ENCODE measurements at regions not wholly inside any gene's neighbourhood (a gene's known extent, or its start where the extent isn't known, plus 50 kb on each side); places are given as distances from the start of the nearest gene placed in this dataset.

DNA sequence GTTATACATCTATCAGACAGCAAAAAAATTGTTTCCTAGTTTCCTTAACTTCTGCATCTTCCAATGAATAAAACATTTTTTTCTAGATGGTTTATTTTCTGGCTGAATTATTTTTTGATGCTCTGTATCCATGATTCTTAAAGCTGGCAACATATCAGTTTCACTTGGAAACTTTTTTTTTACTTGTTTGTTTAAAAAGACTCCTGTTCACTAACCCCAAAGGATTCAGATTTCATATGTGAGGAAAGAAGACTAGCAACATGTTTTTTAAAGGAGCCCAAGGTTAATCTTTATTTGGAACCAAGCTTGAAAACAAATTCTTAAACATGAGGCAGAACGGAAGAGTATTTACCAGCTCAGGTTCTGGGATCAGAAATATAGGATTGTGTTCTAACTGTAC is 632.3 kb downstream of the SLITRK6 start:
- no peaks in the 10 kb centered on the region for H4K20me1 ChIP-seq (ENCODE audit: control insufficient read depth, extremely low read depth, insufficient read depth, low read length)
- no peak overlapping the region for H3K27ac ChIP-seq (ENCODE audit: insufficient read depth, low read length)
- H3K4me2 ChIP-seq (ENCODE audit: extremely low read depth, insufficient read depth, low read length) = no peak overlapping the region
- H2AFZ ChIP-seq (ENCODE audit: low read length) = no peak overlapping the region
- H3K9me3 ChIP-seq (ENCODE audit: control insufficient read depth, insufficient read depth, low read depth, low read length) = no peaks in the 10 kb centered on the region
- DNase-seq (ENCODE audit: low read depth in 2 of 2) = peak in 1 of 2 donors; percentile 55
- no peaks in the 10 kb centered on the region for H3K4me1 ChIP-seq (ENCODE audit: control insufficient read depth, extremely low read depth, insufficient read depth, low read length)
- no peaks in the 10 kb centered on the region for H3K27me3 ChIP-seq (ENCODE audit: control insufficient read depth, insufficient read depth, low read length)
- H3K4me3 ChIP-seq (replicated peaks in 1 of 4; ENCODE audit: control extremely low read depth in 1 of 4, insufficient read depth in 1 of 4, low read depth in 3 of 4, low read length in 4 of 4) = no peak overlapping the region
- no peak overlapping the region for H3K9ac ChIP-seq (ENCODE audit: insufficient read depth, low read length)
- H3K79me2 ChIP-seq (ENCODE audit: control insufficient read depth, insufficient read depth, low read length) = no peaks in the 10 kb centered on the region
- H3K36me3 ChIP-seq (ENCODE audit: control insufficient read depth, insufficient read depth, low read length) = no peaks in the 10 kb centered on the region
- TF ChIP-seq EZH2 (IDR thresholded peaks at IDR 0.05; ENCODE audit: low read length, missing control alignments) = no peak

GRCh38 chr13:85163063-85163462 is 636.2 kb downstream of the SLITRK6 start:
- TF ChIP-seq EZH2 (IDR thresholded peaks at IDR 0.05; ENCODE audit: low read length, missing control alignments) = no peak
- TF ChIP-seq, protein P1, sequence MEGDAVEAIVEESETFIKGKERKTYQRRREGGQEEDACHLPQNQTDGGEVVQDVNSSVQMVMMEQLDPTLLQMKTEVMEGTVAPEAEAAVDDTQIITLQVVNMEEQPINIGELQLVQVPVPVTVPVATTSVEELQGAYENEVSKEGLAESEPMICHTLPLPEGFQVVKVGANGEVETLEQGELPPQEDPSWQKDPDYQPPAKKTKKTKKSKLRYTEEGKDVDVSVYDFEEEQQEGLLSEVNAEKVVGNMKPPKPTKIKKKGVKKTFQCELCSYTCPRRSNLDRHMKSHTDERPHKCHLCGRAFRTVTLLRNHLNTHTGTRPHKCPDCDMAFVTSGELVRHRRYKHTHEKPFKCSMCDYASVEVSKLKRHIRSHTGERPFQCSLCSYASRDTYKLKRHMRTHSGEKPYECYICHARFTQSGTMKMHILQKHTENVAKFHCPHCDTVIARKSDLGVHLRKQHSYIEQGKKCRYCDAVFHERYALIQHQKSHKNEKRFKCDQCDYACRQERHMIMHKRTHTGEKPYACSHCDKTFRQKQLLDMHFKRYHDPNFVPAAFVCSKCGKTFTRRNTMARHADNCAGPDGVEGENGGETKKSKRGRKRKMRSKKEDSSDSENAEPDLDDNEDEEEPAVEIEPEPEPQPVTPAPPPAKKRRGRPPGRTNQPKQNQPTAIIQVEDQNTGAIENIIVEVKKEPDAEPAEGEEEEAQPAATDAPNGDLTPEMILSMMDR (conservative IDR thresholded peaks at IDR 0.05 in 1 of 2, IDR thresholded peaks at IDR 0.05 in 1 of 2; ENCODE audit: low read depth in 1 of 2, low read length in 2 of 2) = no peak

GRCh38 chr13:85148009-85148408 is 651.2 kb downstream of the SLITRK6 start:
- no peak for TF ChIP-seq EZH2 (IDR thresholded peaks at IDR 0.05; ENCODE audit: low read length, missing control alignments)
- TF ChIP-seq, protein P1 (conservative IDR thresholded peaks at IDR 0.05 in 1 of 2, IDR thresholded peaks at IDR 0.05 in 1 of 2; ENCODE audit: low read depth in 1 of 2, low read length in 2 of 2) = no peak
- Histone ChIP-seq H3K4me3 (replicated peaks in 1 of 4; ENCODE audit: control extremely low read depth in 1 of 4, insufficient read depth in 1 of 4, low read depth in 3 of 4, low read length in 4 of 4) (no peak overlapping the region), H3K9ac (ENCODE audit: insufficient read depth, low read length) (no peak overlapping the region), H3K27me3 (ENCODE audit: control insufficient read depth, insufficient read depth, low read length) (no peaks in the 10 kb centered on the region), H3K4me2 (ENCODE audit: extremely low read depth, insufficient read depth, low read length) (no peak overlapping the region), H3K27ac (ENCODE audit: insufficient read depth, low read length) (no peak overlapping the region), H3K79me2 (ENCODE audit: control insufficient read depth, insufficient read depth, low read length) (no peaks in the 10 kb centered on the region), H3K4me1 (ENCODE audit: control insufficient read depth, extremely low read depth, insufficient read depth, low read length) (no peaks in the 10 kb centered on the region), H4K20me1 (ENCODE audit: control insufficient read depth, extremely low read depth, insufficient read depth, low read length) (no peaks in the 10 kb centered on the region), H3K9me3 (ENCODE audit: control insufficient read depth, insufficient read depth, low read depth, low read length) (no peaks in the 10 kb centered on the region), H3K36me3 (ENCODE audit: control insufficient read depth, insufficient read depth, low read length) (no peaks in the 10 kb centered on the region), H2AFZ (ENCODE audit: low read length) (no peak overlapping the region)
- DNase-seq (ENCODE audit: low read depth in 2 of 2) = peak; percentile 7 to 11

More at GRCh38 chr13:85163063-85163462, 636.2 kb downstream of the SLITRK6 start:
- H2AFZ ChIP-seq (ENCODE audit: low read length) = no peak overlapping the region
- H3K4me1 ChIP-seq (ENCODE audit: control insufficient read depth, extremely low read depth, insufficient read depth, low read length) = no peaks in the 10 kb centered on the region
- no peaks in the 10 kb centered on the region for H3K9me3 ChIP-seq (ENCODE audit: control insufficient read depth, insufficient read depth, low read depth, low read length)
- no peaks in the 10 kb centered on the region for H4K20me1 ChIP-seq (ENCODE audit: control insufficient read depth, extremely low read depth, insufficient read depth, low read length)
- no peak overlapping the region for H3K27ac ChIP-seq (ENCODE audit: insufficient read depth, low read length)
- H3K9ac ChIP-seq (ENCODE audit: insufficient read depth, low read length) = no peak overlapping the region
- DNase-seq (ENCODE audit: low read depth in 2 of 2) = no peak
- no peak overlapping the region for H3K4me3 ChIP-seq (replicated peaks in 1 of 4; ENCODE audit: control extremely low read depth in 1 of 4, insufficient read depth in 1 of 4, low read depth in 3 of 4, low read length in 4 of 4)
- H3K27me3 ChIP-seq (ENCODE audit: control insufficient read depth, insufficient read depth, low read length) = no peaks in the 10 kb centered on the region
- H3K4me2 ChIP-seq (ENCODE audit: extremely low read depth, insufficient read depth, low read length) = no peak overlapping the region
- no peaks in the 10 kb centered on the region for H3K79me2 ChIP-seq (ENCODE audit: control insufficient read depth, insufficient read depth, low read length)
- H3K36me3 ChIP-seq (ENCODE audit: control insufficient read depth, insufficient read depth, low read length) = no peaks in the 10 kb centered on the region
